IPS-18c (cell line): ENCODE measurements at regions not wholly inside any gene's neighbourhood (a gene's known extent, or its start where the extent isn't known, plus 50 kb on each side); places are given as distances from the start of the nearest gene placed in this dataset.

Experiments
- H3K4me3 ChIP-seq: 2 replicates; pipeline ENCODE4 v1.7.0; 2013; ENCODE audit warnings: low read depth, mild to moderate bottlenecking, low read length, moderate library complexity; ENCODE audit not compliant: insufficient read depth
- H3K9me3 ChIP-seq: one replicate; pipeline ENCODE4 v1.6.1; 2013; ENCODE audit warnings: mild to moderate bottlenecking, low read length, moderate library complexity; ENCODE audit not compliant: control insufficient read depth, insufficient read depth

GRCh38 chr2:53268626-53269025, 499.0 kb upstream of the CHAC2 start:
- Histone ChIP-seq H3K4me3 (no peak overlapping the region), H3K9me3 (no peaks in the 10 kb centered on the region)

- H3K4me3 ChIP-seq: no peak overlapping the region
- no peaks in the 10 kb centered on the region for H3K9me3 ChIP-seq
Observed at GRCh38 chr2:53268086-53268485, 499.5 kb upstream of the CHAC2 start.

- H3K9me3 ChIP-seq: no peaks in the 10 kb centered on the region
- H3K4me3 ChIP-seq: no peak overlapping the region
Observed at GRCh38 chr2:53265544-53266299, 501.9 kb upstream of the CHAC2 start.

GRCh38 chr2:53260568-53260967, 507.0 kb upstream of the CHAC2 start:
- H3K9me3 ChIP-seq: no peaks in the 10 kb centered on the region

GRCh38 chr2:53259395-53260009, 508.1 kb upstream of the CHAC2 start:
- Histone ChIP-seq H3K9me3 (no peaks in the 10 kb centered on the region), H3K4me3 (no peak overlapping the region)

More at GRCh38 chr2:53260568-53260967, 507.0 kb upstream of the CHAC2 start:
- no peak overlapping the region for H3K4me3 ChIP-seq

GRCh38 chr2:53257287-53257686, 510.3 kb upstream of the CHAC2 start:
- Histone ChIP-seq H3K9me3 (no peaks in the 10 kb centered on the region), H3K4me3 (no peak overlapping the region)

GRCh38 chr2:53253244-53253643, 514.4 kb upstream of the CHAC2 start:
- no peaks in the 10 kb centered on the region for H3K9me3 ChIP-seq
- H3K4me3 ChIP-seq: no peak overlapping the region

GRCh38 chr2:53252115-53252514, 515.5 kb upstream of the CHAC2 start:
- no peaks in the 10 kb centered on the region for H3K9me3 ChIP-seq
- H3K4me3 ChIP-seq: no peak overlapping the region

GRCh38 chr2:53247956-53248735, 519.5 kb upstream of the CHAC2 start:
- H3K4me3 ChIP-seq: no peak overlapping the region
- H3K9me3 ChIP-seq: no peaks in the 10 kb centered on the region

- Histone ChIP-seq H3K9me3 (no peaks in the 10 kb centered on the region), H3K4me3 (no peak overlapping the region)
Observed at GRCh38 chr2:53243430-53243829, 524.2 kb upstream of the CHAC2 start.

GRCh38 chr2:53242090-53242489, 525.5 kb upstream of the CHAC2 start:
- no peak overlapping the region for H3K4me3 ChIP-seq
- no peaks in the 10 kb centered on the region for H3K9me3 ChIP-seq

GRCh38 chr2:53235836-53236582, 531.6 kb upstream of the CHAC2 start:
- no peaks in the 10 kb centered on the region for H3K9me3 ChIP-seq
- no peak overlapping the region for H3K4me3 ChIP-seq

GRCh38 chr2:53234548-53234903, 533.1 kb upstream of the CHAC2 start:
- Histone ChIP-seq H3K4me3 (no peak overlapping the region), H3K9me3 (no peaks in the 10 kb centered on the region)

GRCh38 chr2:53233759-53234547, 533.7 kb upstream of the CHAC2 start:
- H3K4me3 ChIP-seq: no peak overlapping the region
- H3K9me3 ChIP-seq: no peaks in the 10 kb centered on the region

GRCh38 chr2:53231908-53232307, 535.7 kb upstream of the CHAC2 start:
- H3K4me3 ChIP-seq: no peak overlapping the region
- H3K9me3 ChIP-seq: no peaks in the 10 kb centered on the region

- H3K4me3 ChIP-seq: no peak overlapping the region
- H3K9me3 ChIP-seq: no peaks in the 10 kb centered on the region
Observed at GRCh38 chr2:53230691-53231090, 536.9 kb upstream of the CHAC2 start.

GRCh38 chr2:53227535-53227934, 540.1 kb upstream of the CHAC2 start:
- no peak overlapping the region for H3K4me3 ChIP-seq
- H3K9me3 ChIP-seq: no peaks in the 10 kb centered on the region
